Neuron (in vitro differentiated cells): ENCODE measurements at regions not wholly inside any gene's neighbourhood (a gene's known extent, or its start where the extent isn't known, plus 50 kb on each side); places are given as distances from the start of the nearest gene placed in this dataset.
"Not testable (repeated sequence)": the region's sequence is repeated elsewhere in the genome, so short reads cannot be mapped to it uniquely, and the experiment has no call there.

Experiments used
- H2AFZ ChIP-seq: one replicate; pipeline ENCODE4 v1.6.1; 2013; ENCODE audit warnings: low read depth, mild to moderate bottlenecking, inconsistent platforms, low read length, moderate library complexity
- H3K27me3 ChIP-seq: one replicate; pipeline ENCODE4 v1.6.1; 2013; ENCODE audit warnings: low read length; ENCODE audit not compliant: insufficient read depth
- H3K36me3 ChIP-seq: one replicate; pipeline ENCODE4 v1.6.1; 2013; ENCODE audit warnings: low read length; ENCODE audit not compliant: insufficient read depth
- H3K4me1 ChIP-seq: one replicate; pipeline ENCODE4 v1.6.1; 2013; ENCODE audit warnings: low read length; ENCODE audit not compliant: insufficient read depth
- H3K4me3 ChIP-seq: 2 replicates; pipeline ENCODE4 v1.5.1; 2013; ENCODE audit warnings: mild to moderate bottlenecking, low read length, moderate library complexity
- H3K9me3 ChIP-seq: one replicate; pipeline ENCODE4 v1.6.1; 2013; ENCODE audit warnings: low read length

GRCh38 chr1:232725305-232726047 is 79.7 kb upstream of the MAP10 start:
- no peaks in the 10 kb centered on the region for H3K9me3 ChIP-seq
- no peaks in the 10 kb centered on the region for H3K36me3 ChIP-seq

GRCh38 chr1:232726048-232726779 is 79.0 kb upstream of the MAP10 start:
- no peak overlapping the region for H3K4me3 ChIP-seq
- H3K4me1 ChIP-seq, result no peaks in the 10 kb centered on the region
- H3K9me3 ChIP-seq, result no peaks in the 10 kb centered on the region
- H3K36me3 ChIP-seq, result no peaks in the 10 kb centered on the region
- H2AFZ ChIP-seq, result no peak overlapping the region
- H3K27me3 ChIP-seq, result no peaks in the 10 kb centered on the region

More at GRCh38 chr1:232725305-232726047, 79.7 kb upstream of the MAP10 start:
- Histone ChIP-seq H3K4me1 (no peaks in the 10 kb centered on the region), H3K4me3 (no peak overlapping the region), H3K27me3 (no peaks in the 10 kb centered on the region), H2AFZ (no peak overlapping the region)

- no peaks in the 10 kb centered on the region for H3K27me3 ChIP-seq
- no peak overlapping the region for H3K4me3 ChIP-seq
- no peaks in the 10 kb centered on the region for H3K36me3 ChIP-seq
- no peaks in the 10 kb centered on the region for H3K4me1 ChIP-seq
- H2AFZ ChIP-seq, result no peak overlapping the region
- no peaks in the 10 kb centered on the region for H3K9me3 ChIP-seq
These were observed 76.5 kb upstream of the MAP10 start for GRCh38 chr1:232728507-232729263.

GRCh38 chr1:232732344-232732910 is 72.8 kb upstream of the MAP10 start:
- Histone ChIP-seq H3K4me1 (no peaks in the 10 kb centered on the region), H3K27me3 (peaks cover 2% of the 10 kb centered on the region), H3K9me3 (no peaks in the 10 kb centered on the region), H2AFZ (no peak overlapping the region), H3K4me3 (no peak overlapping the region), H3K36me3 (no peaks in the 10 kb centered on the region)

- Histone ChIP-seq H3K36me3 (no peaks in the 10 kb centered on the region), H3K9me3 (no peaks in the 10 kb centered on the region), H3K4me3 (no peak overlapping the region), H3K27me3 (peaks cover 2% of the 10 kb centered on the region), H3K4me1 (no peaks in the 10 kb centered on the region), H2AFZ (no peak overlapping the region)
These were observed 67.3 kb upstream of the MAP10 start for GRCh38 chr1:232737917-232738316.

- Histone ChIP-seq H3K4me1 (no peaks in the 10 kb centered on the region), H2AFZ (no peak overlapping the region), H3K36me3 (no peaks in the 10 kb centered on the region), H3K27me3 (no peaks in the 10 kb centered on the region), H3K9me3 (peaks cover 7% of the 10 kb centered on the region), H3K4me3 (no peak overlapping the region)
These were observed 61.2 kb upstream of the MAP10 start for GRCh38 chr1:232743999-232744398.

- H3K27me3 ChIP-seq, result no peaks in the 10 kb centered on the region
- H3K36me3 ChIP-seq, result no peaks in the 10 kb centered on the region
- H3K9me3 ChIP-seq, result peaks cover 10% of the 10 kb centered on the region
- no peaks in the 10 kb centered on the region for H3K4me1 ChIP-seq
- no peak overlapping the region for H3K4me3 ChIP-seq
- H2AFZ ChIP-seq, result no peak overlapping the region
These were observed 60.4 kb upstream of the MAP10 start for GRCh38 chr1:232744847-232745246.

GRCh38 chr1:232745698-232746097 is 59.5 kb upstream of the MAP10 start:
- H3K36me3 ChIP-seq, H3K4me3 ChIP-seq, H3K9me3 ChIP-seq, H2AFZ ChIP-seq, H3K27me3 ChIP-seq, H3K4me1 ChIP-seq: not testable (repeated sequence)

GRCh38 chr1:232748910-232749368 is 56.3 kb upstream of the MAP10 start:
- peaks cover 10% of the 10 kb centered on the region for H3K9me3 ChIP-seq
- no peaks in the 10 kb centered on the region for H3K36me3 ChIP-seq
- no peak overlapping the region for H3K4me3 ChIP-seq
- no peak overlapping the region for H2AFZ ChIP-seq
- H3K4me1 ChIP-seq, result no peaks in the 10 kb centered on the region
- no peaks in the 10 kb centered on the region for H3K27me3 ChIP-seq

- no peaks in the 10 kb centered on the region for H3K27me3 ChIP-seq
These were observed 53.6 kb upstream of the MAP10 start for GRCh38 chr1:232751393-232752140.

GRCh38 chr1:232752365-232752764 is 52.9 kb upstream of the MAP10 start:
- Histone ChIP-seq H3K4me3 (no peak overlapping the region), H3K4me1 (no peaks in the 10 kb centered on the region), H3K36me3 (no peaks in the 10 kb centered on the region), H3K9me3 (peaks cover 12% of the 10 kb centered on the region), H2AFZ (no peak overlapping the region), H3K27me3 (no peaks in the 10 kb centered on the region)

More at GRCh38 chr1:232751393-232752140, 53.6 kb upstream of the MAP10 start:
- Histone ChIP-seq H3K4me1 (no peaks in the 10 kb centered on the region), H3K36me3 (no peaks in the 10 kb centered on the region), H3K9me3 (peaks cover 12% of the 10 kb centered on the region), H2AFZ (no peak overlapping the region), H3K4me3 (no peak overlapping the region)

GRCh38 chr1:232754930-232755329 is 50.3 kb upstream of the MAP10 start:
- Histone ChIP-seq H3K4me1 (no peaks in the 10 kb centered on the region), H3K36me3 (no peaks in the 10 kb centered on the region), H3K4me3 (no peak overlapping the region), H3K27me3 (no peaks in the 10 kb centered on the region), H3K9me3 (peaks cover 4% of the 10 kb centered on the region), H2AFZ (no peak overlapping the region)
